OCI-M2 (cell line): ENCODE measurements at regions not wholly inside any gene's neighbourhood (a gene's known extent, or its start where the extent isn't known, plus 50 kb on each side); places are given as distances from the start of the nearest gene placed in this dataset.

Source experiments
- DNase-seq: peaks from one replicate; lab custom pipeline; 2025; ENCODE audit not compliant: unreplicated experiment; lab: John Stamatoyannopoulos, UW

DNA sequence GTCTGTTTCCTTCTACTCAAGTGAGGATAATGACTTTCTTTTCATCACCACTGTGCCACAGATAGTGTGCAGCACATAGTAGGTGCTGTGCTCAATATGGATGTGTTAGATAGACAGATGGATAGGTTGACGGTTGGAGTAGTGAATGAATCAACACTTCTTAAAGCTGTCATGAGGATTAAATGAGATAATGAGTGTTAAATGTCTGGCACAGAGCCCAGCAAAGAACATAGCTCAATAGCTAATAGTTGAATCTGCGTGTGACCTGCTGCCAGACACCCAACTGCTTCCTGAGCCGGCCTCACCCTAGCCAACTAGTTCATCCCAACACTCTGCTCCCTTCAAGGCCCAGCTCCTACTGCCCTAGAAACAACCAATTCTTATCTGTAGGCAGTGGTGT, 67.7 kb upstream of the PJA1 start:
- no peak for DNase-seq

DNA sequence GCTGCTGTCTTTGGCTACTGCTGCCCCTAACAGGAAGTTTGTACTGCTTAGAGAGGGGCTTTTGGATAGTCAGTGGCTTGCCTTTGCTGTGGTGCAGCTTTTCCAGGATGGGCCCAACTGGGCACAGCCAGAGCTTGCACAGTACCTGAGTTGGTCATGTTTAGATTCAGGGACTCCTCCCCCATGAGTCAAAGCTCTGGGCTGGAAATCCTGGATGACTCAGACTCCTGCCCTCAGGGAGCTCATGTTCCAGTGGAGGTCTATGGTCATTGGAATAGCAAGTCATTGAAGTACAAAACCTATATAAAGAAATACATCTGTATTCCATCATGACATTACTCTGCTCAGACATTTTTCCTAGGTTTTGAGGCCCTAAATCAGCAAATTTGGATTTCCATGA, 66.7 kb upstream of the PJA1 start:
- DNase-seq = no peak

DNA sequence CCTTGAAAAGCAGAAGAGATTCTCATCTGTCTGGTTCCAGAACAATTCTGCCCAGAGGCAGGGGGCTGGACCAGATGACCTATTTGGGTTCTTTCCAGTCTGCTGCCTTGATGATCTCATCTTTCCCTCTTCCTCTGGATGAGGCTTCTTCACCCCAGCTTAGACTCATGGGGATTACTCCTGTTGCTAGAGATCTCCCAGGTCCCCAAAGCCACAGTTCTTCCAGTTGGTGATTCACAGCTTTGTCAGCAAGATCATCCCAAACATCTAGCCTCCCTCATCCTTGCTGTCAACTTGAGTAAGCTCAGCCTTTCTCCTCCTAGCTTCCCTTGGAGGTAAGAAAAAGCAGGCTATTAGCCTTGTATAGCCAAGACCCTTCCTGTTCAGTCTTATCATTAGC, 64.2 kb upstream of the PJA1 start:
- DNase-seq = no peak

DNA sequence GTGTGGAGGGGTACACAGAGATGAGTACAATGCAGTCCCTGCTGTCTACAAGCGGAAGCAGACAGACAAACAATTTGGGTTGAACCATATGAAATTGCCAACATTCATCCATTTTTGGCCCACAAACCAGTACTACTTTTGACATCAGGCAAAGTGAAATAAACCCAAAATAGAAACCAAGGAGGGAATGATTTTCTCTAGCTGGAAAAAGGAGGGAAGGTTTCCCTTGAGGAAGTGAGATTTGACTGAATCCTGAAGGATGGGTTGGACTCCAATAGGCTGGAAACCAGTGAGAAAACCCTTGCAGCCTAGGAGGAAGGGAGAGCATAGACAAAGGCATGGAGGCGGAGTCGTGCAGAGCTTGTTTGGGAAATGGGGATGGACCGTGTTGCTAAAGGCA, 63.5 kb upstream of the PJA1 start:
- DNase-seq = no peak

DNA sequence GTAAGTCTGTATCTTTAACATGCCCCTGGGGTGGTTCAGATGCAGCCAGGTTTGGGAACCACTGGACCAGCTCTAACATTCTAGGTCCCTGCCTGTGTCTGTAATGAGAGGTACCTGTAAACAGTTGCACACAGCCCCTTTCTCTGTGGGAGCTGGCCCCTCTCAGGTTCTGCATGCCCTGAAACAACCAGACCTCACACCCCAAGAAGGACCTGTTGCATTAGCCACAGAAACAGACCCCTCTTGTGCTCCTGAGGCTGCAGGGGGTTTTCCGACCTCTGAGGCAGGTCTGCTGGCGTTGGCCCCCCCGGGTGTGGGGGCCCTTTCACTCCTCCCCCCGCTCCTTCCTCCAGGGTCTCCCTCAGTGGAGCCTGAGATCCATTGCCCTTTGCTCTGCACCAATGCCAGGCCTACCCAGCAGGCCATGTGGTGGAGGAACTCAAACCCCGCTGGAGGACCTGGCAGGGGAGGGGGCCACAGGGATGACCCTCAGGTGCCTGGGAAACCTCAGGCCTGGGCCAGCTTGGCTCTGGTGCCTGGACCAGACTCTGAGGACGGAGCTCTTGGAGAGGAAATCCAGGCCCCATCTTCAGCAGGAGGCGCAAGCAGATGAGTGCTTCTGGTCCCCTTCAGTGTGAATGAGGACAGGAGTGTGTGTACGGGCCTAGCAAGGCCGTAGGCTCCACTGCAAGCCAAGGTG, 61.4 kb upstream of the PJA1 start:
- DNase-seq = no peak

DNA sequence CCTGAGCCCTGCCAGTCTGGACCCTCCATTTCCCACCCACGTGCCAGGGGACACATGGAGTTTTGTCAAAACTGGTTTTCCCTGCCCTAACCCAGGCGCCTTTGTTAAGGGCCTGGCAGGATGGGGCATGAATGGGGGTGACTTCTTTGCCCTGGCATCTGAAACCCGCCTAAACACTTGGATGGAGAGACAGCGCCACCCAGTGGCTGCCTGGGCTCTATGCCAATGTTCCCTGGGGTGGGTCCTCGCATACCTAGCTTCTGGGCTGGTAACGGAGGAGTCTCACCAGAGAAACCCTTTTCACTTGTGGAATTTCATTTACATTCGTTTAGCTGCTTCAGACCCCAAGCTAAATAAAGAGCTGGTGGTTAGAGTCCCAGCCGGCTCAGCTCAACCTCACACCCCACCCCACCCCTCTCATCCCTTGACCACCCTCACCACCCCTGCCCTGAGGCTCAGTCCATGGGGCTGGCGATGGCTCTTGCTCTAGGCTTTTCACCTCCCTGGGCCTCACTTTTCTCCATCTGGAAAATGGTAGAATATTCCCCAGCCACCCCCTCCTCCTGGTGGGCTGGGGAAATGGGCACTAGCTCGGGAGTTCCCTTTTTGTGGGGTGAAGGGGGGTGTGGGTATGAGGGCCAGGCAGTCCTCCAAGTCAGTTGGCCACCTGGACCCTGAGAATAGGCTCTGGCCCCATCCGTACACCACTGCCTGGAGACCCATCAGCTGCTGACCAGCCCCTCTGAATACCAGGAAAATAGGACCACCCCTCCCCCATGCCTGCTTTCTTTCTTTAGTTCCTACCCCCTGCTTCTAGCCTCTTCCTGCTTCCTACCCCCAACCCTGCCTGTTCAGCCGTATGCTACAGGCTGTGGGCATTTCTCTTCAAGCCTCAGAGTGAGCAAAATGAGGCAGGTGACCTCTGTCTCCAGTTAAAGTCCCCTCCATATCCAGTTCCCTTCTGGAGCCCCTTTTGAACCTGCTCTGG, 57.1 kb upstream of the PJA1 start:
- no peak for DNase-seq

DNA sequence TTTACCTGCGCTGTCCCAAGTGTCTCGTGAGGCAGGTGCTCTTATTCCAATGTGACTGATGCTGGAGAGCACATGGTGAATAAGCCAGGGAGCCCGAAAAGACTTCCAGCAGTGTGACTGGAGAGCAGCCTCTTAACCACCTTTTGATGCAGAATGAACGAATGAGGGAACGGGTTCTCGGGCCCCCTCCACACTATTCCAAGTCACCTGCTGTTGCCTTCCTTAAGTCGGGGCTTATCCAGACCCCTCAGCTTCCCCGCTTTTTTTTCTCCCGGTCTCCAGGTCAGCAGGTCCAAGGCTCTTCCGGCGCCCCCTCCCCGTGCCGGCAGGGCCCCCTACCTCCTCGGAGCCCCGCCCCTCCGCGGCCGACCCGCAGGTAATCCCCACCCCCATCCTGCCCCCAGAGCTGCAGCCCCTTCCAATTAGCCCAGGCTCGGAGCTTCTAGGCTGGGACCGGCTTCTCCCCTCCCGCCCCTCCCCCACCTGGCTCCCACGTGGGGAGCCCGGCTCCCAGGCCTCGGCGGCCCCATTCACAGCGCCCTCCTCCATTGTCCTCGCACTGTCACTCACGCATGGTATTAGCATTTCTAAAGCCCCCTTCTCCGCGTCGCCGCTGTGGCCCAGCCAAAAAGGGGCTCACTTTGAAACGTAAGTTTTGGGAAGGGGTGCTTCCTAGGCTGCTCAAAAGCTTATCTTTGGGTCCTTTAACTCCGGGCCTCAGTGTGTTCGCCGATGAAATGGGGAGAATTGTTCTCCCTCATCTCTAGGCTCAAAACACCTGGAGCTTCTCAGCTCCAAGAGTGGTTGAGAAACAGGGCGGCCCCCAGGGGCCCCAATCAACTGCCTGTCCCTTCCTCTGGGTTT, 56.2 kb upstream of the PJA1 start:
- DNase-seq = no peak

DNA sequence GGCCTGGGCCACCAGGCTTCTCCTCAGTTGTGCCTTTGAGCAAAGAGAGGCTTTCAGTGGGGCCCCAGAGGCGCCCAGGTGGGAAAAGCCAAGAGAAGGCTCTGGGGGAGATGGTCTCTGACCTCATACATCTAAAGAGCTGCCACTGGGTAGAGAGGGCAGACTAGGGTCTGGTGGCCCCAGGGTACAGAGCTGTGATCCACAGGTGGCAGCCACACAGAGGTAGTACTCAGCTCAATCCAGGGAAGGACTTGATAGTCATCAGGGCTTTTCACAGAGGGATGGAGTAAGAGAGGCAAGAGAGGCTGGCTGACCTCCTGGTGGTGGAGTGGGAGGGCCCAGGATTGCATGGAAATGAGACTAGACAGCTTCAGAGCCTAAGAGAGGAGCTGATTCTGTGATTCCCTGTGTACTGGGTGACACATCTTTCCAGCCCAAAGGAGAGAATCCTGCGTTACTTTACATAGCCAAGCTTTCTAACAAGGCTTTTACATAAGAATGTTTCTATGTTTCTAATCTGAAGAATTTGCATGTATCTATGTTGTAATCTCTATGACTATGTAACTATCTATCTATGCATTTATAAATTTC, 53.2 kb upstream of the PJA1 start:
- no peak for DNase-seq

DNA sequence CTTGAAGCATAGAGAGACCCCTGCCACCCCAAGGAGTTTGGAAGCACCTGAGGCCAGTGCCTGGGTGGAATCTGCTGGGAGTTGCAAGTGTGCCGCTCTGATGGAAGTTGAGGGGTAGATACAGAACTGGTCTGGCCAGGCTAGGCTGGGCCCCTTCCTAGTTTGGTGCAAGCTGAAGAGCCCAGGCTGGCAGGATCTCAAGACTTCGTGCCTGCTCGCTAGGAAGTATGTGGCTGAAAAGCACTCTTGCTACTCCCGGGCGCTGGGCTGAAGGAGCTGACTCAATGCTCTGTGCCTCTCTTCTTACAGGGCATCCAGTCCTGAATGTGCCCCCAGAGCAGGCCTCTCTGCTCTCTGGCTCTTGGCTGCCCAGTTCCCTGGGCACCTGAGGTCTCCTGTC, 51.7 kb upstream of the PJA1 start:
- DNase-seq = no peak

DNA sequence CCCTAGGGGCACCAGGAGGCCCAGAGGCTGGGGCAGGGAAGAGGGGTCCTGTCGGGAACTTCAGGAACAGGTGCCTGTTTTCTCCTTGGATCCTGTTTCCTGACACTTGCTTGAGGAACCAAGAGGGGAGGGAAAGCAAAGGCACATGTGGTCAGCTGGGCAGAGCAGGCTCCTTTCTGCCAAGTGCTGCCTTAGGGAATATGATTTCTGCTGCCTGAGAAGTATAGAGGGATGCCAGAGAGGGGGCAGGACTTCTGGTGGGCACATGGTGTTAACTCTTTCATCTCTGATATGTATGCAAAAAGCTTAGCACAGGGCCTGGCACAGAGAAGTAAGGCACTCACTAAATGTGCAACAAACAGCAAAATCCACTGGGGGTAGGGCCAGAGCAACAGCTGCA, 51.2 kb upstream of the PJA1 start:
- DNase-seq = no peak

DNA sequence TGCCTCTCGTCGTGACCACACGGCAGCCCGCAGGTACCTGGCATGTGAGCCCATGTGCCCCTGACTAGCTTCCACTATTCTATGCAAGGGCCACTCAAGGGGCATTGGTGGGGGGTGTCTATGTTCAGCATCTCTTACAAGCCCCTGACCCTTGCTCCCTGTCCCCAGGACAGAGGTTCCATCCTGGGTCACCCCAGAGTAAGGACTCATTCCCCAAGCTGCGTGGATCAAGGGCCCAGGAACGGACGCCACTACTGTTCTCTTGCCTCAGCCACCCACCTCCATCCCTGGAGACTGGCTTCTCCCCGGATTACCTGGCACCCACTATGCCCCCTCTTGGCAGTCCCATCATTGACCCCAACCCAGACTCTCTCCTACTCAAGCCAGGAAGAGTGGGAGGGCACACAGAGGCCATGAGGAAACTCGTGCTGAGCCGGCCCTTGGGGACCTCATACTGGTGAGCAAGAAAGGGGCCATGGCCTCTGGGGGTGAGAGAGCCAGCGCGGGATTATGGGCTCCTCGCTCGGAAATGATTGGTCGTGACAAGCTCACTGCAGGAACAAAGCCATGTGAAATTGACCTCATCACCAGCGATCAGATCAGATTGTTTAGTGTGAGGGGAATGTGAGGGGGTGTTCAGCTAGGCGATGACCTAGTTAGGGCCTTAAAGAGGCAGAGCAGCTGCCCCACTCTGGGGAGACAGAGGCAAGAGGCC, 50.1 kb upstream of the PJA1 start:
- no peak for DNase-seq
